ENCODE measurements at regions not wholly inside any gene's neighbourhood (a gene's known extent, or its start where the extent isn't known, plus 50 kb on each side); places are given as distances from the start of the nearest gene placed in this dataset.

DNA sequence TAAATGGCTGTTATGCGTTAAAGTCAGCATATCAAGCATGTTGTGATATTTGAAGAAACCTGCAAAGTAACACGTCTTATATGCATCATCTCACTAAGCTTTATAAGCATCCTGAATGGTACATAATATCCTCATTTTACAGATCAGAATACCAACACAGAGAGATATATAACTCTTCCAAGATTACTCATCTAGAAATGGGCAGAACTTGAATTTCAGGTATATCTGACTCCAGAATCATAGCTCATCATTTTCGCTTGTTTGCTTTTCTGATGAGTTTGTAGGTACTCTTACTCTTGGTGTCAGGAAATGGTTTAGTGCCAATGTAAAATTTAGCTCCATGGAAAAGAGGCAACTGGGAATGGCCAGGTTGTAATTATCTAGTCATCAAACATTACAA, 232.3 kb upstream of the ANKH start:
- TF ChIP-seq, protein P1, sequence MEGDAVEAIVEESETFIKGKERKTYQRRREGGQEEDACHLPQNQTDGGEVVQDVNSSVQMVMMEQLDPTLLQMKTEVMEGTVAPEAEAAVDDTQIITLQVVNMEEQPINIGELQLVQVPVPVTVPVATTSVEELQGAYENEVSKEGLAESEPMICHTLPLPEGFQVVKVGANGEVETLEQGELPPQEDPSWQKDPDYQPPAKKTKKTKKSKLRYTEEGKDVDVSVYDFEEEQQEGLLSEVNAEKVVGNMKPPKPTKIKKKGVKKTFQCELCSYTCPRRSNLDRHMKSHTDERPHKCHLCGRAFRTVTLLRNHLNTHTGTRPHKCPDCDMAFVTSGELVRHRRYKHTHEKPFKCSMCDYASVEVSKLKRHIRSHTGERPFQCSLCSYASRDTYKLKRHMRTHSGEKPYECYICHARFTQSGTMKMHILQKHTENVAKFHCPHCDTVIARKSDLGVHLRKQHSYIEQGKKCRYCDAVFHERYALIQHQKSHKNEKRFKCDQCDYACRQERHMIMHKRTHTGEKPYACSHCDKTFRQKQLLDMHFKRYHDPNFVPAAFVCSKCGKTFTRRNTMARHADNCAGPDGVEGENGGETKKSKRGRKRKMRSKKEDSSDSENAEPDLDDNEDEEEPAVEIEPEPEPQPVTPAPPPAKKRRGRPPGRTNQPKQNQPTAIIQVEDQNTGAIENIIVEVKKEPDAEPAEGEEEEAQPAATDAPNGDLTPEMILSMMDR (IDR thresholded peaks at IDR 0.05), result no peak
- no peak for TF ChIP-seq POLR2AphosphoS5 (IDR thresholded peaks at IDR 0.05; ENCODE audit: insufficient read depth in 1 of 2, low read depth in 1 of 2)

Measured in vagina (tissue), 2 donors.